GM19239 (cell line): ENCODE measurements at regions not wholly inside any gene's neighbourhood (a gene's known extent, or its start where the extent isn't known, plus 50 kb on each side); places are given as distances from the start of the nearest gene placed in this dataset.

ENCODE experiments used
- DNase-seq: peaks from one replicate; pipeline ENCODE4 v3.0.0; 2011; ENCODE audit warnings: low spot score; ENCODE audit not compliant: insufficient read length
- FAIRE-seq: peaks from 2 replicates; lab custom pipeline; 2011; peaks lifted over from hg19 to GRCh38; lab: Jason Lieb, UNC

DNA sequence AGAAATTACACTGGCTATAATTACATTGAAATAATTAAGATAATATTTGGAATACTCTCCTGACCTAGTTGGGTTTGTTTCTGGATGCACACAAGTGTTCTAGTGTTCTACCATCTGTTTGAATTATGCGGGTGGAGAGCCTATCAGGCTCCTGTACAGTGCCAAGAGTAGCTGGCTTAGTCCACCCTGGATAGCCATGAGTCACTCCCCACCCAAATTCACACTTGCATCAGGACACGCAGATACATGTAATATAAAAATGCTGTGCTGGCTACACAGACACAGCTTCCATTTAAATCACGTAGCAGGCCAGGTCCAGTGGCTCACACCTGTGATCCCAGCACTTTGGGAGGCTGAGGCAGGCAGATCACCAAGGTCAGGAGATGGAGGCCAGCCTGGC, 686.2 kb upstream of the SLC35B3 start:
- DNase-seq: no peak
- FAIRE-seq: no peak

DNA sequence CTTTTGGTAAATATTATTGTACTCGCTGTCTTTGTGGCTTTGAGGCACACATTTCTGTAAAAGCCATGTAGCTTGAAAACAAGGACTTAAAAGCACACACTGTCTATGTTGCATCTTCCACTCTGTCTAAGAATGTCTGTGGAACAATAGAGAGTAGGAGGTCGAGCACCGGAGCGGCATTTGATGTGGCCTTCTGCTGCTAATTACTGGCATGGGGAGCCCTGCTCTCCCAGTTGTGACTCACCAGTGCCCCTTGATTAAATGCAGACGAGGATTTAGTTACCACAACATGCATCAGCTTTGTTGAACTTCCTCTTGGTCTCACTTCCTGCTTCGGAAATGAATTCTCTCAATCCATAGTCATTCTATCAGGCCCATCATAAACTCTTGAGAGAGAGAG, 680.7 kb upstream of the SLC35B3 start:
- DNase-seq (no peak), FAIRE-seq (no peak)

DNA sequence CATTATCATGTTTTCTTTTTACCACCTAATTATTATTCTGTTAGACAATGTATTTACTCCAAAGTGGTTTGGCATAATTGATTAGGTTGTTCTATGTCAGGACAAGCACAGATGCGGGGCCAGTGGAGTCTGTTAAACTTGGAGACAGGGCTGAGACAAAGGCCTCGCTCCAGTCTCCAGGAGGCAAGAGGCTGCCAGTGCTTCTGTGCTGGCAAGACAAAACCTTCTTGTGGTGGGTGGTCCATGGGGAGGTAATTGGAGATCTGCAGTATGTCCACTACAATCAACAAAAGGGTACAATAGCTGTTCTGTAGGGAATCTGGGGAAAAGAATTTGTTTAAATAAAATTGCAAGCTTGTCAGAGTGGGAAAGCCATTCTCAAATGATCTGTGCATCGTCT, 677.2 kb upstream of the SLC35B3 start:
- no peak for FAIRE-seq
- DNase-seq: no peak

DNA sequence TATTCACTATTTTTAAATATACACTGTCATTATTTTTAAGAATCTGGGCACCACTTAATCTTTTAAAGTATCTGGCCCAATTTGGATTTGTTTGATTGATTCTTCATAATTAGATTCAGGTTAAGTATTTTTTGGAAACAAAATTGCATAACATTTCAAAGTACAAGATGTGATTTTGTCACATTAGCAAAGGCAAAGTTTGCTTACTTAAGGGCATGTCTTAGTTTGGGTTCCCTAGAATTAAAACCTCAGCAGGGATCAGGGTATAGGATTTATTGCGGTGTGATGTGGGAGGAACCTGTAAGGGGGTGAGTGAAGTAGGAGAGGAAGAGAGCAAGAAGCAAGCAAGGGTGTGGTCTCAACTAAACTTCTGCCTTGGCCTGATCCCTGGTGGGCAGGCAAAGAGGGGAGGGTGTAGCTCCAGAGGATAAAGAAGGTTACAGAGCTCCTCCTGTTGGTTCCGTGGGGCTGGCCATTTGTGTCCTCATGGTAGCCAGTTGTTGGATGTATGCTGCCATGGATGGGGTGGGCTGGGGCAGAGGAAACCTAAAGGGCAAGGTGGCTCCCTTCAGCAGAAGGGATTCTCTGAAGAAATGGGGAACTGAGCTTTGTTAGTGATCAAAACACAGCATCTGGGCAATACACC, 668.7 kb upstream of the SLC35B3 start:
- FAIRE-seq (no peak), DNase-seq (no peak)

DNA sequence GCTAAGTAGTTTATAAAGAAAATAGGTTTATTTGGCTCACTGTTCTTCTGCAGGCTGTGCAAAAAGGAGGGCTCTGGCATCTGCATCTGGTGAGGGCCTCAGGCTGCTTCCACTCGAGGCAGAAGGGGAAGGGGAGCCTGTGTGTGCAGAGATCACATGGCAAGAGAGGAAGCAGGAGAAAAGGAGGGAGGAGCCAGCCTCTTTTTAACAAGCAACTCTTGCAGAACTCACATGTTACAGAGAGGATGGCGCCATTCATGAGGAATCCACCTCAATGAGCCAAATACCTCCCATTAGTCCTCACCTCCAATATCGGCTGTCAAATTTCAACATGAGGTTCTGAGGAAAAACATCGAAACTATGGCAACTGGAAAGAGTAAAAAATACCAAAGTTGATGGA, 666.6 kb upstream of the SLC35B3 start:
- no peak for FAIRE-seq
- DNase-seq: no peak

DNA sequence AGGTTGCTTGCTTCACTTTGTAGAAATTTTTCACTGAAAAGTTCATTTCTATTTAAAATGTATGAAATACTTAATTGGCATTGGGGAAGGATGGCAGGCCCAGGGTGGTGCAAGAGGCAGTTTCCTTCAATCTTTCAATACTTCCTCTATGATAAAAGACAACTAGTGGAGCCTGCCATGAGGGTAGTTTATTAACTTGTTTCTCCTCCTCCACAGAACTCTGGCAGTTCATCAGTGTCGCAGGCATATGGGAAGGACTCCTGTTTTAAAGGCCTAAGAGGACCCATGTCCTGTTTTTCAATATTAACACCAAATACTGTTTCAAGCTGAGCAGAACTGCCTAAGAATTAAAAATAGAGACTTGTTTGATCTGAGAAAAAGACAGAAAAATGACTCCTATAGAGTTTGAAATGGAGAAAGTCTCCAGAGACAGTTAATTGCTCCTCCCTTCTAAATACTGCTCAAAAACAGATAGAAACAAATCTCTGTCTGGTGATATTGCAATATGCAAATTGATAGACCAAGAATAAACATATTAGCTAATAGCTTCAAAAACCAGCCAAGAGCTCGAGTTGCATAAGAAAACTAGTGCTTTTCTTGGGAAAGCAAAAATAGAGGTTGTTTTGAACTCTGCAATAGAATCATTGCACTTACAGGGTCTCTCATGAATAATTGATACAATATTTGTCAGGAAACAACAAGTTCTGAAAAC, 665.7 kb upstream of the SLC35B3 start:
- DNase-seq (no peak), FAIRE-seq (no peak)

DNA sequence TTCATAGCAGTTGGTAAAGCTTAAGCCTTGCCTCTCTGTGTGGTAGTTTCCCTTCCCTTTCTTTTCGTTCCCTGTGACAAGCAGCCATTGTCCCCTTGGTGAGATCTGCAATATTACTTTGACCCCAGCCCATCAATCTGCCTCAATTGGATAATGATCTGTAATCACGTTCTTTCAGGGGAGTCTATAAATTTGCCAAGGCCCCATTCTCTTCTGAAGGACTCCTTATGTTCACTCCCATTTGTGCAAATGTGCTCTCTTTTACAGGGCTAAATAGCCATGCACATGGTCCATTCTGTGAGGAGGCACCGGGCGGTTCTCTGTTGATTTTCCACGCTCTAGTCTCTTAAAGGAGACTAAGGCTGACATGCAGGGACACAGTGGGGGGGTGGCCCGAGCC, 660.4 kb upstream of the SLC35B3 start:
- DNase-seq: no peak
- no peak for FAIRE-seq

DNA sequence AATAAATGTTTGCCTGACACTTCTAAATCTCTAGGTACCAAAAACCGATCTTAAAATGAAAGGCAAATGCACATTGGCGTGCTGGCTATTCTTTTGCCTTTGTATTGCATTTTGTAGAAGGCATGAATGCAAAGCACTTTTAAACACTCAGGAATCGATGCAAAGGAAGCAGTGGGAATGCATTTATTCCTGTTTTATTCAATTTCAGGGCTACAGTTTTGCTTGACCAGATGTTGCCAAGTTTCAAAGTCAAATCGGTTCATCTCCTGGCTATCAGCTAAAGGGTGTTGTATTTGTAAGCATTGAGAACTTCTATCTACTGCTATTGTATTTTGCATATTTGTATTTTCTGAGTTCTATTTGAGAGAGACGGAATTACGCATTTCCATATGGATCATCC, 659.8 kb upstream of the SLC35B3 start:
- no peak for DNase-seq
- no peak for FAIRE-seq

DNA sequence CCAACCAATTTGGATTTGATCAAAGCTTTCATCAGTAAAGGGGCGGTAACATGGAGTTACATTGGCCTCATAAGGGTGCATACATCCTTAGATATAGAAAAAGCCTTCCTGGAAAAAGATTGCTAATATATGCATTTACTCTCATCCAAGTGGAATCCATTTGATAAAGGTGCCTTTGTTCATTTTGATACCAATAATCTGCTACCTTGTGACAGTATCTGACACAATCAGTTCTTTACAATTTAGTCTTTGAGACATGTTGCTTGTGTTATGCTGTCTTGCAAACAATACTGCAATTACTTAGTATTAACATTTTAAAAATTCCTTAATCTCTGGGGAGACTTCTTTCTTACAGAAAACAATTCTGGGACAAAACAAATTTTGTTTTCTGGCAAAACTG, 654.4 kb upstream of the SLC35B3 start:
- no peak for FAIRE-seq
- no peak for DNase-seq

DNA sequence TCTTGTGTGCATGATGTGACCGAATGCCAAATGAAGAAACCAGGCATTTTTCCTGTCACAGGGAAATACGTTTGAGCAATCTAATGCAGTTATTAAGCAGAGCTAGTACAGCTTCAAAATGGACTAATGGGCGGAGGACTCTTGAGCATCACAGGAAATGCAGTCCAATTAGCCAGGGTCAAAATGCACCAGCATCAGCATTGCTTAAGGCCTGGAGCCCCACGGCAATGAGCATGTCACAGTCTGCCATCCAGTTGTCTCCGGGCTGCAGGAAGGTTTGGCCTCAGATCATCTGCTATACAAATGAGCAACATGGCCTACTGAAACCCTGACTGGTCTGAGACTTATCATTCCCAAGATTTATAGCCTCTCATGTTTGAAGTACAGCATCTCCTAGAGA, 652.1 kb upstream of the SLC35B3 start:
- DNase-seq (no peak), FAIRE-seq (no peak)

DNA sequence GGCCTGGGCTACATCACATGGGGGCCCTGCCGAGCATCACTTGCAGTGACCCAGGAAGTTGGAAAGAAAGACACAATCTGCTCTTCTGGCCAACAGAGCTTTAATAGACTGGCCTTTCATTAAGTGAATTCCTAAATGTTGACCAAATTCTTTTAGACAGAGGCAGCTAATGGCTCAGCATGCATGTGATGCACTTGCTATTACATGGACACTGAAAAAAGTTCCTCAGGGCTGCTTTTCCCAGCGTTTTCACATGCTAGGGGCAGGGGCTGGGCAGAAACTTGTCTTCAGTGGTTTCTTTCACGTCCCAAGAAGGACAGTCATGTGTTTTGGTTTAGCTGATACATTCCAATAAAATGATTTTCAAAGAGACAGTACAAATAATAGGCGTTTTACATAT, 651.0 kb upstream of the SLC35B3 start:
- FAIRE-seq: no peak

DNA sequence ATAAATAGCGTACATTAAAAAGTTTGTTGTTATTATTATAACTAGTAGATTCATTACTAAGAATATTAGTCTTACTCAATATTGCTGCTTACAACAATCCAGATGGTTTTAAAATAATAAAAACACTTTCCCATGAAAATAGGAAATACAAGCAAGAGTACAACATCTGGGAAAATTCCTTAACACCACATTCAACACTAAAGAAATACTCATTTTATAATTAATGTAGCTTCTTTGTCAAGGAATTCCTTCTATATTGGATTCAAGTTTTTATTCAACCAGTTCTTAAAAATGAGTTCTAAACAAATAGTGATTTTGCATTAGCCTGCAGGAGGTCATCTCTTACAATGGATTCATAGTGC, 650.3 kb upstream of the SLC35B3 start:
- no peak for FAIRE-seq
- no peak for DNase-seq

More for the DNA sequence above, 651.0 kb upstream of the SLC35B3 start:
- no peak for DNase-seq

DNA sequence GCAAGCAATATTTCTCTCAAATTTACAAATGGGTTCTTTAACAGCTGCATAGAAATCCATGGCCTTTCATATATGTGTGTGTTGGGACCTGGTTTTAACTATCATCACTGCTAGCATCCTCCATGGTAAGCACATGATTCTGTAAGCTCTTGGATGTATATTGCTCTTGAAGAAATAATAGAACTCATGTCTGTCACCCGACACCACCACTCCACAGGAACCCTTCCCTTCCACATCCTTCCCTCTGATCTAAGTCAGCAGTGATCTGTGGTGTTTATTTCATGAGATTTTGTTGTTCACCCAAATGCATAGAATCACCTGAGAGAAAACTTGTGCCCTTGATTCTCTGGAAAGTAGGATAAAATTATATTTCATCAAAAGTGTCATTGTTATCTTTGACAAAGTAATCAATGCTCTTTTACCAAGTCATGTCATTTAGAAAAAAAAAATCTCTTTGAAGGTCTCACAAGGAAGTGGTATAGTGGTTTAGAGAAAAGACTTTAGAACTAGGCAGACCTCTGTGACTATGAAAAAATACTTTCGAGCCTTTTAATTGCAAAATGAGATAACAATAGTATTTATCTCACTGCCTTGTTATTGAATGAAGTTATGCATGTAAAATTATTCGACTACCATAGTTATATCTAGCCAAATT, 649.8 kb upstream of the SLC35B3 start:
- FAIRE-seq (no peak), DNase-seq (no peak)

DNA sequence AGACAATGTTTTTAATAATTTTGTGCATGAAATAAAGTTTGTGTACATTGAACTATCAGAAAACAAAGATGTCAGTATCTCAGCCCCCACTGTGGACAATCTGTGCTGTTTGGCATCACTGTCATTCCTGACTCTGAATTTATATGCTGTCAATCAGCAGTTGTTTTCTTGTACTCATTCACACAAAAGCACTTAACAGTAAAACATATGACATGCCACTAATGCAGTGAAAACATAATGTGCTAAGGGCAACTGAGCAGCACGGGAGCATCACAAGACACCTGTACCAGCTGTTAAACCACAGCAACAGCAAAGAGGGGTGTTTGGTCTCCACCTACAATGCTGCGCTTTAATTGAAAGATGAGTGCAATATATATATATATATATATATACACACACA, 647.8 kb upstream of the SLC35B3 start:
- DNase-seq: no peak
- no peak for FAIRE-seq

DNA sequence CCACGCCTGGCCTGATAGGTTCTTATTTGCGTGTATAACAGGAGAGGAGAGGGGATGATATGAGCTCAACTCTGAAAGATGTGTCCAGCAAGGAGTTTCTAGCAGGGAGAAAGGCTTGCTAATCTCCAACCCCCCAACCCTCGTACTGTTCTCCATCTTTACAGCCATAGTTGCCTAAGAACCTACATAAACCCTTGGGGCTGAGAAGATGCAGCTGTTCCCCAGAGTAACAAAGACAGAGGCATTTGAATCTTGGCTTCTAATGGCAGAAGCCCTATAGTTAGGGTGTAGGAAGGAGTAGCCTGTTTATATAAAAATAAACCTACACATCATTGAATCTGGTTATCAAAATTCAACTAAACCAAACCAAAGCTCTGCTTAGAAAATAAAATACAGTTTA, 631.4 kb upstream of the SLC35B3 start:
- FAIRE-seq (no peak), DNase-seq (no peak)

DNA sequence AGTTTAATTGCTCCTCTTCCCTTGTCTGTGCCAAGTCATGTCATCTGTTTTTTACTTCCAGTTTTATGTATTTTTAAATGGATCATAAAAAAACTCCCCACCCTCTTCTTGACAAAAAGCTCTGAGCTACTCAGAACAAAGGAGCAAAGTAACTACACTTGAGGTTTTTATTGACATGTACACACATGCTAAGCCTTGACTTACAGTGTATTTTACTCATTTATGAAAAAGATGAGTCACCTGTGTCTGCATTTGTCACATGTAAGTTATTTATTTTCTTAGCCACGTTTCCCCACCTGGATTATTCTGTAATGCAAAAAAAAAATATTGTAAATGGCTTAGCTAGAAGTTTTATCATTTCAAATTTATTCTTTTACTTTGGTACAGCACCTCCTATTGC, 628.8 kb upstream of the SLC35B3 start:
- FAIRE-seq: no peak
- no peak for DNase-seq

DNA sequence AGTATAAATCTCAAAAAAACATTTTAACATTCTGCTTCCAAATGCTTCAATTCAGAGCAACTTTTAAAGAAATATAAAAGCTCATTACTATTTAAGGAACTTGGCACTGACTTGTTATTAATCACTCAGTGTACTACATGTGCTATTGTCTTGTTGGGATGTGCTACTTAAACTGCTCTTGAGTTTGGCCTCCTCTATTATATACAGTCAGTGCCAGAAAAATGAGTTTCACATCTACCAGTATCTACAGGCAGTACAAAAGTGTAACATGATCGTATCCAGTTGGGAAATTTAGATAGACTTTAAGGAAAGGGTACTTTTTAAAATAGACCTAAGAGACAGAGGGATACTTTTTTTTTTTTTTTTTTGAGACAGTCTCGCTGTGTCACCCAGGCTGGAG, 627.3 kb upstream of the SLC35B3 start:
- FAIRE-seq: no peak
- no peak for DNase-seq

DNA sequence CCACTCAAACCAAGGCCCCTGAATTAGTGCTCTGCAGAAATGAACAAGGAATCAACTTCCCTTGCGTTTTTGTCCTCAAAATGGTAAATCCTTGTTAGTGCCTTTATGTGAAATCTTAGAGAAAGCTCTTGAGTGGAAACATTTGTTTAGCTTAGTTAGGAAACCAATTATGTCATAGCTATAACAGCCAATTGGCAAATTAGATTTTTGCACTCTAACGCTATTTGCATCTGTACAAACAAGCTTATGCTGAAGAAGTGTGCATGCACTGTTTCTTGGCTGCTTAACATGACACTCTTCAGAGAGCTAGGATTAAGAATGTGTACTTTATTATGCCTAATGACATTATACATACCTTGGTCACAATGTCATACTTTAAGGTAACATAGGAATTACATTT, 622.6 kb upstream of the SLC35B3 start:
- no peak for DNase-seq
- FAIRE-seq: no peak

DNA sequence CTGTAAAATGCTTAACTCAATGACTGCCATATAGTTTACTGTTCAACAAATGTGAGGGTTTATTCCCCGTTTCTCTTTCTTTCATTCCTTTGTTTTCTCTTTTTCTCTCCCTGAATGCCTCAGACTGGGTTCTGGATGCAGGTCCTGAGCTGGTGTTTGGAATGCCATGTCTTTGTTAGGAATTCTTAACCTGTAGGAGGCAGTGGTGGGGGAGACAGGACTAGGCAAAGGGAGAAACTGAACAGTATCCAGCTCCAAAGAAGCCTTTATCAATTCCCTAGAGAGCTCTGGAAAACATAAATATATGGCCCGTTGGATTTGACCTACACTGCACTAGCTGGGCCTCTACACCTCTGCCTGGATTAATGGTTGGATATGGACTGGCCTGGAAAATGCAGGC, 621.2 kb upstream of the SLC35B3 start:
- FAIRE-seq: no peak

DNA sequence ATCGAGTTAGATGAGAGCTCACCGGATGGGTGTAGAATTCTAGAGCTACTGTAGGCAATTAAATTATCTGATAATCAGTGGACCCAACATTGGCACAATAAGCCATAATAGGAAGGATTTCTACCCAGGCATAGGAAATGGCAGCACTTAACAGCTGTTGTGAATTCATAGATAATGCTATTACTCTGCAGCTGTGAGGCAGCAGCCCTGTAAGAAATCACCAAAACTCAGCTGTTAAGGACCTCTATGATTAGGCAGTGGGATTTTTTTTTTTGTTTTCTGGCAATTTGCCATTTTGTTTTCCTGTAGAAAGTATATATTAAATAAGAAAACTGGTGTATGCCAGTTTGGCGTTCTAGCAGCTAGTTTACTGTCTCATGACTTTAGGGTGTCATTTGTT, 609.1 kb upstream of the SLC35B3 start:
- no peak for DNase-seq
- no peak for FAIRE-seq

More for the DNA sequence above, 621.2 kb upstream of the SLC35B3 start:
- DNase-seq: no peak

DNA sequence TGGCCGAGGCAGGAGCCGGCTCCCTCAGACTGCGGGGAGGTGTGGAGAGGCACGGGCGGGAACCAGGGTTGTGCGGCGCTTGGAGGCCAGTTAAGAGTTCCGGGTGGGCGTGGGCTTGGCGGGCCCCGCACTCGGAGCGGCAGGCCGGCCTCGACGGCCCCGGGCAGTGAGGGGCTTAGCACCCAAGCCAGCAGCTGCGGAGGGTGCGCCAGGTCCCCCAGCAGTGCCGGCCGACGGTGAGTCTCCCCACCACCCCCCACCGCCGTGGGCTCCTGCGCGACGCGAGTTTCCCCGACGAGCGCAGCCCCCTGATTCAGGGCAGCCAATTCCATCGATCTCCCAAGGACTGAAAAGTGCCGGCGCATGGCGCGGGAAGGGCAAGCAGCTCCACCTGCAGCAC, 605.4 kb upstream of the SLC35B3 start:
- no peak for FAIRE-seq

DNA sequence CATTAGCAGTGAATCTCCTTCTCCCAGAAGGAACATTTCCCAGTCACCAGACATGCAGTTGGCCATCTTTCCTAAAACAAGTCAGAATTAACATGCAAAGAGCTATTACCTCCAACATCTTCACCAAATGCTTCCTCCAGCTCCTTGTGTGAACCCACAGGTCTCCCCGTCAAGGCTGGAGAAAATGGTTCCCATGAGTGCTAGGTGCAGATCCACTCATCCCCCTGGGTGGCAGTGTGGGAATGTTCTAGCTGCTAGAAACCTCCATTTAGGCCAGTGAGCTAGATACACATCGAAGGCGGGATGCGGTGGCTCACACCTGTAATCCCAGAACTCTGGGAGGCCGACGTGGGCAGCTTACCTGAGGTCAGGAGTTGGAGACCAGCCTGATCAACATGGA, 603.9 kb upstream of the SLC35B3 start:
- FAIRE-seq (no peak), DNase-seq (no peak)

More for the DNA sequence above, 605.4 kb upstream of the SLC35B3 start:
- no peak for DNase-seq
